Lung (tissue), 11 donors: ENCODE measurements at regions not wholly inside any gene's neighbourhood (a gene's known extent, or its start where the extent isn't known, plus 50 kb on each side); places are given as distances from the start of the nearest gene placed in this dataset.

Source experiments
- ATAC-seq: fragments of 200-7000 bp; cut with Tn5 transposase; one replicate; pipeline ENCODE4 v1.9.1; 2020; ENCODE audit warnings: moderate number of reproducible peaks; ENCODE audit not compliant: insufficient read depth, low FRiP score
- DNase-seq, 3 donors: peaks; one replicate each; pipeline ENCODE4 v3.0.0-alpha.2; 2013 to 2017
- H3K27ac ChIP-seq, 2 donors: one replicate each; pipeline ENCODE4 v1.5.1; 2013; ENCODE audit warnings: mild to moderate bottlenecking in 2 of 2, moderate library complexity in 2 of 2, control low read depth in 1 of 2, inconsistent platforms in 1 of 2, low read depth in 1 of 2, low read length in 1 of 2
- H3K27me3 ChIP-seq, 3 donors: one replicate each; pipeline ENCODE4 v1.5.1; 2013; ENCODE audit warnings: low read length in 2 of 3; ENCODE audit not compliant: control insufficient read depth in 3 of 3, insufficient read depth in 3 of 3
- H3K36me3 ChIP-seq, 4 donors: one replicate each; pipeline ENCODE4 v1.5.1; 2013; ENCODE audit warnings: low read length in 4 of 4, mild to moderate bottlenecking in 1 of 4, moderate library complexity in 1 of 4; ENCODE audit not compliant: control insufficient read depth in 4 of 4, insufficient read depth in 4 of 4
- H3K4me1 ChIP-seq, 5 donors: one replicate each; pipeline ENCODE4 v1.5.1; 2013; ENCODE audit warnings: low read length in 5 of 5, mild to moderate bottlenecking in 2 of 5, moderate library complexity in 1 of 5; ENCODE audit not compliant: control insufficient read depth in 5 of 5, insufficient read depth in 5 of 5
- H3K4me3 ChIP-seq: one replicate; pipeline ENCODE4 v1.5.1; 2013; ENCODE audit warnings: mild to moderate bottlenecking, control low read depth, moderate library complexity
- H3K9ac ChIP-seq, 2 donors: one replicate each; pipeline ENCODE4 v1.5.1; 2013; ENCODE audit warnings: low read length in 2 of 2, control low read depth in 1 of 2; ENCODE audit not compliant: insufficient read depth in 1 of 2
- H3K9me3 ChIP-seq, 4 donors: one replicate each; pipeline ENCODE4 v1.5.1; 2013; ENCODE audit warnings: low read length in 3 of 4, mild to moderate bottlenecking in 1 of 4, moderate library complexity in 1 of 4; ENCODE audit not compliant: control insufficient read depth in 4 of 4, insufficient read depth in 3 of 4
- CTCF ChIP-seq: IDR thresholded peaks from 2 replicates; pipeline ENCODE4 v1.5.1; 2012; ENCODE audit warnings: mild to moderate bottlenecking; ENCODE audit errors: control extremely low read depth, extremely low read depth
- WGBS, 2 donors: extraction: QIAGEN DNeasy Blood & Tissue Kit; methylation state at CpG; one replicate each; pipeline ENCODE4 v1.1.7; 2013; 5-methylcytosine and 5-hydroxymethylcytosine counted together
- donor health status: control.
- donor health status: control.
- donor health status: Bipolar disorder and iron deficiency.
- donor health status: healthy.
- donor health status: DM: yes; HTN: yes; CAD: no.

- TF ChIP-seq CTCF: no peak
- peak in 1 of 3 donors; percentile 15 for DNase-seq
- WGBS, 2 donors: 64 to 77% methylated on average over 4 of the region's 4 CpGs
Observed at GRCh38 chr4:143076723-143077122, 108.0 kb upstream of the USP38 start.

GRCh38 chr4:143082701-143083100 lies 102.0 kb upstream of the USP38 start:
- H3K27ac ChIP-seq: no peak overlapping the region
- no peak for TF ChIP-seq CTCF
- ATAC-seq (no peak), DNase-seq (no peak)
- 16 to 51% methylated on average over 1 of the region's 1 CpG for WGBS, 2 donors
- no peak overlapping the region for H3K4me3 ChIP-seq
- no peaks in the 10 kb centered on the region for H3K9me3 ChIP-seq
- H3K9ac ChIP-seq: no peak overlapping the region
- H3K4me1 ChIP-seq: peaks cover 0 to 11% (median 3%) of the 10 kb centered on the region in 5 donors
- no peaks in the 10 kb centered on the region for H3K27me3 ChIP-seq
- no peaks in the 10 kb centered on the region for H3K36me3 ChIP-seq

More at GRCh38 chr4:143076723-143077122, 108.0 kb upstream of the USP38 start:
- ATAC-seq: no peak
- no peaks in the 10 kb centered on the region for H3K4me1 ChIP-seq
- no peak overlapping the region for H3K4me3 ChIP-seq
- H3K36me3 ChIP-seq: no peaks in the 10 kb centered on the region
- no peak overlapping the region for H3K9ac ChIP-seq
- no peaks in the 10 kb centered on the region for H3K27me3 ChIP-seq
- no peak overlapping the region for H3K27ac ChIP-seq
- H3K9me3 ChIP-seq: no peaks in the 10 kb centered on the region

DNA sequence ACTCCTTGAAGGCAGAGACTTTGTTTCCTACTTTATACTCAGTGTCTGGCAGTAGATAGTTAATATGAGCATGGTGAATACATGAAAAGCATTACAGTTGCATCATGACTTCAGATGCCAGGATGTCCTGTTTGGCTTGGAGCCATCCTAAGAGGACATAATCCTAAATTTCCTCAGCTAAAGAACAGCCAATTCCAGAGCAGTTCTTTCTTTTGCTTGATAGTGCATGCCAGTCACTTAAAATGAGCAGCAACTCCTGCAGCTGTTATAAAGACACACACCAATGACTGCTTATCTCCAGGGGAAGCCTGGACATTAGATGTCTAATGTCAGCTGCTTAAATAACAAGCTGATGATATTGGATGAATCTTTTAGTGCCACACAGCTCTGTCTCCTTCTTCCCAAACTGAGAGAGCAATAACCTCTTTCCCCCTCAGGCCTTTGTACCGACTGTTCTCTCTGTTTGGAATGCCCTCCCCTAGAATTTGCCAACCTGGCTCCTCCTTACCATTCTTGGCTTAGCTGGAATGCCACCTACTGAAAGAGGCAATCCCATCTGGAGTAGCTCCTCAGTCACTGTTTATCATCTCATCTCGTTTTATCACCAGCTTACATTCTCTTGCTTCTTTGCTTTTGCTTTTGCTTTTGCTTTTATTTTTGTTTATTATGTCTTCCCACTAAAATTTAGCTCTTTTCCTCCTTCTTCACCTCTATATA lies 100.8 kb upstream of the USP38 start:
- Histone ChIP-seq H3K36me3 (no peaks in the 10 kb centered on the region), H3K4me1 (peaks cover 0 to 11% (median 3%) of the 10 kb centered on the region in 5 donors), H3K9ac (no peak overlapping the region), H3K4me3 (no peak overlapping the region), H3K9me3 (no peaks in the 10 kb centered on the region), H3K27ac (no peak overlapping the region), H3K27me3 (no peaks in the 10 kb centered on the region)
- ATAC-seq (no peak), DNase-seq (peak in 2 of 3 donors; percentile 17 to 31)
- TF ChIP-seq CTCF: no peak
- 36 to 70% methylated on average over 2 of the region's 2 CpGs for WGBS, 2 donors
